22Rv1 (cell line): ENCODE measurements at regions not wholly inside any gene's neighbourhood (a gene's known extent, or its start where the extent isn't known, plus 50 kb on each side); places are given as distances from the start of the nearest gene placed in this dataset.

Experiments
- ZFX ChIP-seq: fragments of 450-650 bp; IDR thresholded peaks from 2 replicates; pipeline ENCODE4 v1.6.1; 2017; ENCODE audit warnings: antibody characterized with exemption, borderline replicate concordance
- TF ChIP-seq, protein P1 (sequence below): fragments of 450-650 bp; IDR thresholded peaks from 2 replicates; pipeline ENCODE4 v1.5.1; 2017; ENCODE audit warnings: mild to moderate bottlenecking

DNA sequence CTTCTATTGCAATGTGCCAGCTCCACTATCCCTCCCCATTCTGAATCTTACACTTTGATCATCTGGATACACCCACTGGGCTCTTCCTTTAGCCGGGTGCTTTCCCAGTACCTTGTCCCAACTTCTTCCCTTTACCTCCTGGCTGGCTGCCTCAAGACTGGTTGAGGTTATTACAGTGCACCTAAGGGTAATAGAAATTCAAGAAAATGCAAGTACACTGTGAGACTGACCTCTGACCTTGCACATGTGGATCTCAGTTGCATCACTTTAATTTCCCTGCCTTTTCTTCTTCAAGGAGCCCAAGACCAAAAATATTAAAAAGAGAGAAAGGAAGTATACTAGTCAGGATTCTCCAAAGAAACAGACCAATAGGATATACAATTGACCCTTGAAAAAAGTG is 53.9 kb upstream of the NOCT start:
- TF ChIP-seq, protein P1, sequence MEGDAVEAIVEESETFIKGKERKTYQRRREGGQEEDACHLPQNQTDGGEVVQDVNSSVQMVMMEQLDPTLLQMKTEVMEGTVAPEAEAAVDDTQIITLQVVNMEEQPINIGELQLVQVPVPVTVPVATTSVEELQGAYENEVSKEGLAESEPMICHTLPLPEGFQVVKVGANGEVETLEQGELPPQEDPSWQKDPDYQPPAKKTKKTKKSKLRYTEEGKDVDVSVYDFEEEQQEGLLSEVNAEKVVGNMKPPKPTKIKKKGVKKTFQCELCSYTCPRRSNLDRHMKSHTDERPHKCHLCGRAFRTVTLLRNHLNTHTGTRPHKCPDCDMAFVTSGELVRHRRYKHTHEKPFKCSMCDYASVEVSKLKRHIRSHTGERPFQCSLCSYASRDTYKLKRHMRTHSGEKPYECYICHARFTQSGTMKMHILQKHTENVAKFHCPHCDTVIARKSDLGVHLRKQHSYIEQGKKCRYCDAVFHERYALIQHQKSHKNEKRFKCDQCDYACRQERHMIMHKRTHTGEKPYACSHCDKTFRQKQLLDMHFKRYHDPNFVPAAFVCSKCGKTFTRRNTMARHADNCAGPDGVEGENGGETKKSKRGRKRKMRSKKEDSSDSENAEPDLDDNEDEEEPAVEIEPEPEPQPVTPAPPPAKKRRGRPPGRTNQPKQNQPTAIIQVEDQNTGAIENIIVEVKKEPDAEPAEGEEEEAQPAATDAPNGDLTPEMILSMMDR = no peak
- no peak for TF ChIP-seq ZFX
